Type B pancreatic cell (in vitro differentiated cells): ENCODE measurements at regions not wholly inside any gene's neighbourhood (a gene's known extent, or its start where the extent isn't known, plus 50 kb on each side); places are given as distances from the start of the nearest gene placed in this dataset.

Experiments used
- DNase-seq: peaks from one replicate; pipeline ENCODE4 v3.0.0; 2021; ENCODE audit warnings: mixed read lengths; ENCODE audit not compliant: unreplicated experiment; ENCODE audit errors: extremely low spot score
- H3K27ac Mint-ChIP-seq: 2 replicates; pipeline ENCODE4 v1.8.0; 2021; ENCODE audit warnings: mild to moderate bottlenecking, mixed read lengths
- H3K27me3 Mint-ChIP-seq: 2 replicates; pipeline ENCODE4 v1.8.0; 2021; ENCODE audit warnings: mixed read lengths
- H3K36me3 Mint-ChIP-seq: 2 replicates; pipeline ENCODE4 v1.8.0; 2021; ENCODE audit warnings: mixed read lengths
- H3K4me1 Mint-ChIP-seq: one replicate; pipeline ENCODE4 v1.8.0; 2021; ENCODE audit warnings: mixed read lengths; ENCODE audit not compliant: unreplicated experiment
- H3K4me3 Mint-ChIP-seq: 2 replicates; pipeline ENCODE4 v1.8.0; 2021; ENCODE audit warnings: mild to moderate bottlenecking, mixed read lengths
- H3K9me3 Mint-ChIP-seq: 2 replicates; pipeline ENCODE4 v1.8.0; 2021; ENCODE audit warnings: mixed read lengths
- TF ChIP-seq, protein P1 (sequence below): fragments of 200-600 bp; sonication (generic); conservative IDR thresholded peaks from 2 replicates; pipeline ENCODE4 v1.5.0; 2021; ENCODE audit warnings: antibody characterized with exemption, mild to moderate bottlenecking

DNA sequence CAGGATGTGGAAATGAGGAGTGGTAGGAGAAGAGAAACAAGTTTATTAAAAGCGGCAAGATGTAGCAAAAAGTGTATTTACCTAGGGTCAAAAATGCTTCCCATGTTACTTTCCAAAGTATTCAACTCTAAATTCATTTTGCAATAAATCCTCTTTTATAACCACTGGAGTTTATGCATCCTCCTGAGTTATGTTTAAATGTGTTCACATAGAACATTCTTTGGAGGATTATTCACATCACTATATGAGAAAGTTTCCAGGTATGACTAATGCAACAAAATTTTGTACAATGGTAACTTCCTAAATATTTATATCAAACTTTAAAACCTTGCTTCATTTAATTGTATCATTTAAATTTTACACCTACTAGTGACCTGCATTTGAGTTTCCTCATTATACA lies 870.6 kb upstream of the SLIT2 start:
- no peak for DNase-seq
- H3K4me3 Mint-ChIP-seq, result no peak overlapping the region
- H3K9me3 Mint-ChIP-seq, result no peaks in the 10 kb centered on the region
- H3K4me1 Mint-ChIP-seq, result no peaks in the 10 kb centered on the region
- H3K36me3 Mint-ChIP-seq, result no peaks in the 10 kb centered on the region
- TF ChIP-seq, protein P1, sequence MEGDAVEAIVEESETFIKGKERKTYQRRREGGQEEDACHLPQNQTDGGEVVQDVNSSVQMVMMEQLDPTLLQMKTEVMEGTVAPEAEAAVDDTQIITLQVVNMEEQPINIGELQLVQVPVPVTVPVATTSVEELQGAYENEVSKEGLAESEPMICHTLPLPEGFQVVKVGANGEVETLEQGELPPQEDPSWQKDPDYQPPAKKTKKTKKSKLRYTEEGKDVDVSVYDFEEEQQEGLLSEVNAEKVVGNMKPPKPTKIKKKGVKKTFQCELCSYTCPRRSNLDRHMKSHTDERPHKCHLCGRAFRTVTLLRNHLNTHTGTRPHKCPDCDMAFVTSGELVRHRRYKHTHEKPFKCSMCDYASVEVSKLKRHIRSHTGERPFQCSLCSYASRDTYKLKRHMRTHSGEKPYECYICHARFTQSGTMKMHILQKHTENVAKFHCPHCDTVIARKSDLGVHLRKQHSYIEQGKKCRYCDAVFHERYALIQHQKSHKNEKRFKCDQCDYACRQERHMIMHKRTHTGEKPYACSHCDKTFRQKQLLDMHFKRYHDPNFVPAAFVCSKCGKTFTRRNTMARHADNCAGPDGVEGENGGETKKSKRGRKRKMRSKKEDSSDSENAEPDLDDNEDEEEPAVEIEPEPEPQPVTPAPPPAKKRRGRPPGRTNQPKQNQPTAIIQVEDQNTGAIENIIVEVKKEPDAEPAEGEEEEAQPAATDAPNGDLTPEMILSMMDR, result no peak
- no peak overlapping the region for H3K27ac Mint-ChIP-seq
- H3K27me3 Mint-ChIP-seq, result no peaks in the 10 kb centered on the region

DNA sequence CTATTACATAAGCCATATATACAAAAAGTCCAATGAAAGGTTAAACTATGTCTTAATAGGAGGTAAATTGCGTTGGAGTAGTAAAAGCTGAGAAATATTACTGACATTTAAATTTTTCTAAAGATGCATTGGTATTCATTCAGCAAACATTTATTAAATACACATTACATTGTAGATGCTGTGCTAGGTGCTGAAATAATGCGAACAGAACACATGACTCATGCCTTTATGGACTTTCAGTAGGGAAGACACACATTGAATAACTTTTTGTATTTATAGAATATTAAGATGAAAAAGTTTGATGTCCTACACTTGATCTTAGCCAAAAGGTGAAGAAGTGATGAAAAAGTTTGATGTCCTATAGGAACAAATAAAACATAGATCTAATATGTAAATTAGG lies 871.1 kb upstream of the SLIT2 start:
- Mint-ChIP-seq H3K36me3 (no peaks in the 10 kb centered on the region), H3K9me3 (no peaks in the 10 kb centered on the region), H3K27me3 (no peaks in the 10 kb centered on the region), H3K27ac (no peak overlapping the region), H3K4me3 (no peak overlapping the region), H3K4me1 (peaks cover 2% of the 10 kb centered on the region)
- TF ChIP-seq, protein P1, result no peak
- DNase-seq, result no peak

DNA sequence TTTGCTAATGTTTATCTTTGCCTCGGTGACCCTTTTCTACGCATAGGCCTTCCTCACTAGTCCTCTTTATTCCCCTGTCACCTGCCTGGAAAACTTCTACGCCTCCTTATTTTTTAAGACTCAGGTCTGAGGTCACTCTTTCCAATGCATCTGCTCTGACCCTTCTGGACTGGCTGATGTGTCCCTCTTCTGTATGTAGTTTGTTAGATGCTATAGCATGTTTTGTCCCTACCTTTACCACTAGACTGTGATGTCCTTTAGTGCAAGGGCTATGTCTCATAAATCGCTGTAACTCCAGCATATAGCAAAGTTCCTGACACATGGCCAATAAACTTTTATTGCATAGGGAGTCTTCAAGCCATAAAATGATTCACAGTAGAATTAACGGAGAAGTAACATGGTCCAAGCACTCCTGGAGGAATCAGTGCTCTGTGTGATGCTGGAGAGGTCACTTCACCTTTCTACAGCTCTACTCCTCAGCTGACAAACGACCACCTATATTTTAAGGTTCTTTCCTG lies 872.5 kb upstream of the SLIT2 start:
- no peaks in the 10 kb centered on the region for H3K27me3 Mint-ChIP-seq
- TF ChIP-seq, protein P1, result no peak
- H3K27ac Mint-ChIP-seq, result no peak overlapping the region
- H3K4me3 Mint-ChIP-seq, result no peak overlapping the region
- no peaks in the 10 kb centered on the region for H3K9me3 Mint-ChIP-seq
- no peaks in the 10 kb centered on the region for H3K36me3 Mint-ChIP-seq
- H3K4me1 Mint-ChIP-seq, result peaks cover 9% of the 10 kb centered on the region
- no peak for DNase-seq

DNA sequence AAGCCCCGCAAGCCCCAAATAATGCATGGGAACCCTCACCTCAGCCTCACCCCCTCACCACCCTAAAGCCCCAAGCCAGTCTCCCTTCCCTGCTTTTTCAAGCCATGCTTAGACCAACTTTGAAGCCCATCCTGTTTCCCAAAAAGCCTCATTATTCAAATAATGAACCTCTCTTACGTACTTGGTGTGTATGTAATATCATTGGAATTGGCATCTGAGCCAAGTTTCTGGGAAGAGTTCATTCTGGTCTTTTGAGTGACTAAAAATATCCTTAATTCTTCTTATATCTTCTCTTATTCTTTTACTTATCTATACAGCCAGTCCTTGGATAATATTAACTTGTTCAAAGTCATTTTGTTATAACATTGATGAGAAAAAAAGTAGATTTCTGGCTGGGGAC lies 875.8 kb upstream of the SLIT2 start:
- no peak overlapping the region for H3K4me3 Mint-ChIP-seq
- H3K36me3 Mint-ChIP-seq, result no peaks in the 10 kb centered on the region
- H3K4me1 Mint-ChIP-seq, result peaks cover 9% of the 10 kb centered on the region
- no peaks in the 10 kb centered on the region for H3K9me3 Mint-ChIP-seq
- no peaks in the 10 kb centered on the region for H3K27me3 Mint-ChIP-seq
- TF ChIP-seq, protein P1, result no peak
- no peak overlapping the region for H3K27ac Mint-ChIP-seq
- DNase-seq, result no peak

DNA sequence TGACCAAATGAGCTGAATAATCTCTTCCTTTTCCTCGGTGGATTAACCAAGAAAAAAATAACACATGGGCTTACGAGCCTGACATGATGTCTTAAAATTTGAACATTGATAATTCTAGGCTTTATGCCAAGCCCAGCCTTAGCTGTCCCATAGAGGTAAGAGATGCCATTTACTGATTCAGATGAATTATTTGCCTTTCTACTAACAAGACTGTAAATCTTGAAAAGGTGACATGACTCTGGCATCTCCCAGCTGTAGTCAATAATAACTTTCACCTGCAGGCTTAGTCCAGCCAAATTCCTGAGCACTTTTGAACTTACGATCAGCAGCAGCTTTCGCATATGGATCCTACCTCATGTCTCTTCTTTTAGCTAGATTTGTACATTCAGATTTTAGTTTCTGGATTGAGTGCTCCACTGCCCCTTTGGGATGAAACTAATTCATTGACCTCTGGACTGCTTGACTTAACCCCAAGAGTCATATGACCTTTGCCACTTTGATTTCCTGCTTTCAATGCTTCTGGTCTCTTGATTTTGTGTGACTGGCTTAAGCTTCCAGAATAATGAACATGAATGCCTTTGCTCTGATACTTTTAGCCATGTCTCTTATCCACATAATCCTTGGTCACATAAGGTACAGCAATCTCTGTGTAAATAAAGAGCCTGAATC lies 876.4 kb upstream of the SLIT2 start:
- H3K4me1 Mint-ChIP-seq, result peaks cover 9% of the 10 kb centered on the region
- TF ChIP-seq, protein P1, result no peak
- no peak overlapping the region for H3K4me3 Mint-ChIP-seq
- no peak overlapping the region for H3K27ac Mint-ChIP-seq
- H3K36me3 Mint-ChIP-seq, result no peaks in the 10 kb centered on the region
- DNase-seq, result no peak
- no peaks in the 10 kb centered on the region for H3K9me3 Mint-ChIP-seq
- no peaks in the 10 kb centered on the region for H3K27me3 Mint-ChIP-seq
